Fibroblast of villous mesenchyme (primary cell): ENCODE measurements at regions not wholly inside any gene's neighbourhood (a gene's known extent, or its start where the extent isn't known, plus 50 kb on each side); places are given as distances from the start of the nearest gene placed in this dataset.

Source experiments
- DNase-seq: peaks from one replicate; pipeline ENCODE4 v3.0.0-alpha.2; 2010; ENCODE audit warnings: low read depth
- H3K4me3 ChIP-seq: 2 replicates; pipeline ENCODE4 v1.5.1; 2011; ENCODE audit warnings: low read depth, mild to moderate bottlenecking, low read length
- TF ChIP-seq, protein P1 (sequence below): IDR thresholded peaks from 2 replicates; pipeline ENCODE4 v1.5.1; 2012; ENCODE audit warnings: low read depth, mild to moderate bottlenecking, low read length; ENCODE audit not compliant: insufficient read depth

DNA sequence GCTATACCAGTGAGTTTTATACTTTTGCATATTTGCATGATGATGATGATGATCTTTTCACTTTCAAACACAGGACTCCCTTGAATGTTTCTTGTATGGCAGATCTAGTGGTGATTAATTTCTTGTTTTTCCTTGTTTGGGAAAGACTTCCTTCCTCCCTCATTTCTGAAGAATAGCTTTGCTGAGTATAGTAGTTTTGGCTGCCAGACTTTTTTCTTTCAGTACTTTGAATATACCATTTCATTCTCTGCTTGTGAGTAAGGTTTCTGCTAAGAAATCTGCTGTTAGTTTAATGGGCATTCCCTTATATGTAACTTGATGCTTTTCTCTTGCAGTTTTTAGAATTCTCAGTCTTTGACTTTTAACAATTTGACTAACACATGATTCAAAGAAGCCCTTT lies 547.4 kb upstream of the CXADR start:
- no peak for DNase-seq
- H3K4me3 ChIP-seq: no peak overlapping the region
- TF ChIP-seq, protein P1, sequence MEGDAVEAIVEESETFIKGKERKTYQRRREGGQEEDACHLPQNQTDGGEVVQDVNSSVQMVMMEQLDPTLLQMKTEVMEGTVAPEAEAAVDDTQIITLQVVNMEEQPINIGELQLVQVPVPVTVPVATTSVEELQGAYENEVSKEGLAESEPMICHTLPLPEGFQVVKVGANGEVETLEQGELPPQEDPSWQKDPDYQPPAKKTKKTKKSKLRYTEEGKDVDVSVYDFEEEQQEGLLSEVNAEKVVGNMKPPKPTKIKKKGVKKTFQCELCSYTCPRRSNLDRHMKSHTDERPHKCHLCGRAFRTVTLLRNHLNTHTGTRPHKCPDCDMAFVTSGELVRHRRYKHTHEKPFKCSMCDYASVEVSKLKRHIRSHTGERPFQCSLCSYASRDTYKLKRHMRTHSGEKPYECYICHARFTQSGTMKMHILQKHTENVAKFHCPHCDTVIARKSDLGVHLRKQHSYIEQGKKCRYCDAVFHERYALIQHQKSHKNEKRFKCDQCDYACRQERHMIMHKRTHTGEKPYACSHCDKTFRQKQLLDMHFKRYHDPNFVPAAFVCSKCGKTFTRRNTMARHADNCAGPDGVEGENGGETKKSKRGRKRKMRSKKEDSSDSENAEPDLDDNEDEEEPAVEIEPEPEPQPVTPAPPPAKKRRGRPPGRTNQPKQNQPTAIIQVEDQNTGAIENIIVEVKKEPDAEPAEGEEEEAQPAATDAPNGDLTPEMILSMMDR: no peak

DNA sequence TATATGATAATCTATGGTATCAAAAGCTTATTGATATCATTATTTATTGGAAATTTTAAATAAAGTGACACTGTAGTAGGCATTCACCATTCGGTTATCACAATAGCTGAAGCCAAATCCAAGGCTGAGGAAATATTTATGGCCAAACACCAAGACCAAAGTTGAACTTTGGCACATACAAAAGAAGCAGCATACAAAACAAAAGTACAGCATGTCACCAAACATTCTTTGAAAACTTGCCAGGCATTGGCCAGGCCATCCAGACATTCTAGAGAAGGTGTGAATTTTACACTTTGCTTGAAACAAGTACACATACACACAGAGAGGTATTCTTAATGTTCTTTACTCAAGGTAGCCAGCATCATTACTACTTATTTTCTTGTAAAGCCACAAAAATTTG lies 544.4 kb upstream of the CXADR start:
- H3K4me3 ChIP-seq: no peak overlapping the region
- TF ChIP-seq, protein P1: no peak
- DNase-seq: no peak

DNA sequence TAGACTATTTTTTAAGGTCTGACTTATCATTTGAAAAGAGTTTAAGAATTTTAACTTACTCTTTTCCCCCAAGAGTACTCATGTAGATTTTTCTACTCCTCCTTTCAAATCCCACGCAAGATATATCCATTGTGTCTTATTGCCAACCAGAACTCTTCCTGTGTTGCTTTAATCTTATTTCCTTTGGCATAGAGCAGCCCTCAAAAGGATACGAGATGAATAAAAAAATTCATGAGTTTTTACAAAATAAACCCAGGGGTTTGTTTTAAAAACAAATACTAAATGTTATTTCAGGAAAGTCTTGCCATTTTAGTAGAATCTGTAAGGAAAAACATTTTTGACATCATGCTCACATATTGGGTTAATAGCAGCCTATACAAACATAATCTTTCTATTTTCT lies 543.2 kb upstream of the CXADR start:
- TF ChIP-seq, protein P1: no peak
- H3K4me3 ChIP-seq: no peak overlapping the region
- no peak for DNase-seq

DNA sequence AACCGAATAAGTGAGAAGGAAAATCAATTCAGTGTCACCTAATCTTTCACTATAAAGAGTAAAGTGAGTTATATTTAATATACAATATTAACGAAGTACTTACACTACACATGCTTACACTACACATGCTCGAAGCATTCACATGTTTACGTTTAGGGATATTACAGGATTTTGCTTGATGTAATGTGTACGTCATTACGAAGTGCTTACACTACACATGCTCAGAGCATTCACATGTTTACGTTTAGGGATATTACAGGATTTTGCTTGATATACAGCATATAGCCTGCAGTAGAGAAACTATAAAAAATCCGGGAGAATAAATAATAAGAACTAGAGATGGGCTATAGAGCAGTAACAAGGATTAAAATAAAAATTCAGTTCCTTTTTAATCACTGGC lies 538.8 kb upstream of the CXADR start:
- no peak for DNase-seq
- TF ChIP-seq, protein P1: no peak
- no peak overlapping the region for H3K4me3 ChIP-seq

DNA sequence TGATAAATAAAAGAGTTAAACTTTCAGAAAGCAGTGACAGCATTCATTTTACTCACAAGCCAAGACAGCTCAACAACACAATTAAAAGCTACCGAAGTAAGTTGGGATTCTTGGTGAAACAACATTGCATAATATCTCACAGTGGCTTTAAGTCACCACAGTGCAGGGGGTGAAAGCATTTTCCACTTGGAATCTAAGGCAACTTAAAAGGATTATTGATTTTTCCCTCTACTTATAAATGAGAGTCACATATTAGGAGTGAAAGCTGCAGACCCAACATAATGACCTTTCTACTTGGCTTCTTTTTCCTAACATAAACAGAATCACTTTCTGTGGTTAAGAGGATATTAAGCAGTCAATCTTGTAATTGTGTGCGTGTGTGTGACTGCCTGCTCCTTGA lies 536.6 kb upstream of the CXADR start:
- TF ChIP-seq, protein P1: no peak
- peak; percentile 7 for DNase-seq

GRCh38 chr21:16978309-16978895 lies 534.4 kb upstream of the CXADR start:
- no peak for DNase-seq
- H3K4me3 ChIP-seq: no peak overlapping the region
- TF ChIP-seq, protein P1: no peak

More for the DNA sequence above, 536.6 kb upstream of the CXADR start:
- no peak overlapping the region for H3K4me3 ChIP-seq

DNA sequence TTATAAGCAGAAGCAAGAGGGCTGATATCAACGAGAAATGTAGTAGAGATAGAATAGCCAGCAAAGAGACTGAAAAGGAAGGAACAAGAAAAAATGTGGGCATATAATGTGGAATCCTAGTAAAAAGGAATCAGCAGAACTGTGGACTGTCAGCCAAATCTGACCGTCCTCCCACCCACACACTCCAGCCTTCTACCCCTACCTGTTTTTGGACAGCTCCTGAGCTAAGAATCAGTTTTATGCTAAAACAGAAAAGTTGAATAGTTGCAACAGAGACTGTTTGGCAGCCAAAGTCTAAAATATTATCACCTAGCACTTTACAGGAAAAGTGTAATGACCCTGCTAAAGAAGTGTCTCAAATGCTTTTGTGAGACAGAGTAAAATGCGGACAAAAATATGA lies 533.3 kb upstream of the CXADR start:
- H3K4me3 ChIP-seq: no peak overlapping the region
- TF ChIP-seq, protein P1: no peak
- no peak for DNase-seq
